HG03095 (cell line): ENCODE measurements at regions not wholly inside any gene's neighbourhood (a gene's known extent, or its start where the extent isn't known, plus 50 kb on each side); places are given as distances from the start of the nearest gene placed in this dataset.
"Not testable (repeated sequence)": the region's sequence is repeated elsewhere in the genome, so short reads cannot be mapped to it uniquely, and the experiment has no call there.

ENCODE experiments used
- ATAC-seq: cut with Tn5 transposase; IDR thresholded peaks from one replicate; pipeline ENCODE4 v1.9.1; 2021; ENCODE audit warnings: moderate library complexity; ENCODE audit not compliant: unreplicated experiment

- ATAC-seq = no peak
These were observed 415.2 kb upstream of the MAGEB16 start for GRCh38 chrX:35382966-35383365.

GRCh38 chrX:35392232-35392631 lies 405.9 kb upstream of the MAGEB16 start:
- ATAC-seq = no peak

GRCh38 chrX:35406386-35406785 lies 391.8 kb upstream of the MAGEB16 start:
- ATAC-seq = no peak

- no peak for ATAC-seq
These were observed 381.4 kb upstream of the MAGEB16 start for GRCh38 chrX:35416782-35417181.

- no peak for ATAC-seq
These were observed 366.1 kb upstream of the MAGEB16 start for GRCh38 chrX:35432056-35432455.

GRCh38 chrX:35439034-35439660 lies 359.0 kb upstream of the MAGEB16 start:
- ATAC-seq = no peak

- ATAC-seq = no peak
These were observed 358.4 kb upstream of the MAGEB16 start for GRCh38 chrX:35439692-35440091.

GRCh38 chrX:35442421-35442820 lies 355.7 kb upstream of the MAGEB16 start:
- no peak for ATAC-seq

GRCh38 chrX:35443091-35443582 lies 355.0 kb upstream of the MAGEB16 start:
- not testable (repeated sequence) for ATAC-seq

- ATAC-seq = no peak
These were observed 353.3 kb upstream of the MAGEB16 start for GRCh38 chrX:35444671-35445355.

GRCh38 chrX:35445912-35446311 lies 352.2 kb upstream of the MAGEB16 start:
- no peak for ATAC-seq

GRCh38 chrX:35456891-35457290 lies 341.3 kb upstream of the MAGEB16 start:
- no peak for ATAC-seq

- ATAC-seq = no peak
These were observed 340.0 kb upstream of the MAGEB16 start for GRCh38 chrX:35458142-35458541.

GRCh38 chrX:35461164-35461563 lies 337.0 kb upstream of the MAGEB16 start:
- no peak for ATAC-seq

GRCh38 chrX:35496671-35497070 lies 301.5 kb upstream of the MAGEB16 start:
- ATAC-seq = not testable (repeated sequence)

GRCh38 chrX:35497453-35497852 lies 300.7 kb upstream of the MAGEB16 start:
- not testable (repeated sequence) for ATAC-seq

- ATAC-seq = no peak
These were observed 298.9 kb upstream of the MAGEB16 start for GRCh38 chrX:35499071-35499862.

- ATAC-seq = no peak
These were observed 290.4 kb upstream of the MAGEB16 start for GRCh38 chrX:35507701-35508100.

- not testable (repeated sequence) for ATAC-seq
These were observed 250.1 kb upstream of the MAGEB16 start for GRCh38 chrX:35548003-35548402.

- ATAC-seq = no peak
These were observed 240.2 kb upstream of the MAGEB16 start for GRCh38 chrX:35557916-35558315.

GRCh38 chrX:35561985-35562384 lies 236.2 kb upstream of the MAGEB16 start:
- ATAC-seq = no peak

- no peak for ATAC-seq
These were observed 235.7 kb upstream of the MAGEB16 start for GRCh38 chrX:35562395-35562794.
